BE2C (cell line): ENCODE measurements at regions not wholly inside any gene's neighbourhood (a gene's known extent, or its start where the extent isn't known, plus 50 kb on each side); places are given as distances from the start of the nearest gene placed in this dataset.

Experiments used
- DNase-seq: peaks from one replicate; pipeline ENCODE4 v3.0.0-alpha.2; 2020
- H3K27me3 ChIP-seq: fragments of 250-450 bp; sonication (Bioruptor Pico); 2 replicates; pipeline ENCODE4 v1.5.1; 2020; ENCODE audit warnings: mild to moderate bottlenecking
- H3K36me3 ChIP-seq: fragments of 250-450 bp; sonication (Bioruptor Pico); 2 replicates; pipeline ENCODE4 v1.5.1; 2020; ENCODE audit warnings: mild to moderate bottlenecking
- H3K4me1 ChIP-seq: fragments of 250-450 bp; sonication (Bioruptor Pico); 2 replicates; pipeline ENCODE4 v1.5.1; 2020
- H3K4me3 ChIP-seq: 2 replicates; pipeline ENCODE4 v1.5.1; 2011; ENCODE audit warnings: low read depth, low read length
- H3K9me3 ChIP-seq: fragments of 250-450 bp; sonication (Bioruptor Pico); 2 replicates; pipeline ENCODE4 v1.5.1; 2020
- TF ChIP-seq, protein P1 (sequence below): IDR thresholded peaks from 2 replicates; pipeline ENCODE4 v1.5.1; 2012; ENCODE audit warnings: mild to moderate bottlenecking, low read depth, low read length

DNA sequence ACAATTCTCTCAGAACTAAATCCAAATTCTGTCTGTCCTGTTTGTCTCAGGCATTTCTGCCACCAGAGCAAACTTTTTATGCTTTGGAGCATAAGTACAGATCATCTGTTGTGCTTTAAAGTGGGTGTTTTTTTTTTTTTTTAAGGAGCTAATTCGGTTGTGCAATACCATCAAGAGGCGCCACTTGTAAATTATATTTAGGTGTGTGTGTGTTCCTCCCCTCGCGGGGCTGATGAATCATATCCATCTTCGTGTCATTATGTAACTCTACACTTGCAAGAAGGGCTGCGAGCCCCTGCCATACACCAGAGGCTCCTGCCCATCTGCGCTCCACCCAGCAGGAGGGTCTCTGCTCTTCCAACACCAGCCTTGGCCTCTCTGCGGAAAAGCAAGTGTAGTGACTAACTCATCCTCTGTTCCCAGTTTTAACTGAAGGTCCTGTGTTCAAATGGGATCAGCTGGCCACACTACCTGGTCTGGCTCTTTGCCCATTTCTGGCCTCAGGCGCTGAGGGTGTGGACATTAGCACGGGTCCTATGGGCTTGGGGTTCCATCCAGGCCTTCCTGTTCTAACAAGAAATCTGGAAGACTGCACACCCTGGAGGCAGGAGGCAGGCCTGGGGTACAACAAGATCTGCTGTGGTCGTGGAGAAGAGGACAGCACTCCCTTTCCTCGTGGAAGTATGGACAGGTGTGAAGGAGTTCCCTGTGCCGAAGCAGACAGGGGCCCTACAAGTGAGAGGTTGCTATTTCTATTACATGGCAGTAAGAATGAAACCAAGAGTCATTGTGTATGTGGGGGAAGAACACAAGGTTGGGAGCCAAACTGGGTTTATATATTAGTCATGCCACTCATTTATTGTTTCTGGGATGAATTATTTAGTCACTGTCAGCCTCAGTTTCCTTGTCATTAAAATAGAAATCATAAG lies 96.1 kb upstream of the MBNL2 start:
- TF ChIP-seq, protein P1, sequence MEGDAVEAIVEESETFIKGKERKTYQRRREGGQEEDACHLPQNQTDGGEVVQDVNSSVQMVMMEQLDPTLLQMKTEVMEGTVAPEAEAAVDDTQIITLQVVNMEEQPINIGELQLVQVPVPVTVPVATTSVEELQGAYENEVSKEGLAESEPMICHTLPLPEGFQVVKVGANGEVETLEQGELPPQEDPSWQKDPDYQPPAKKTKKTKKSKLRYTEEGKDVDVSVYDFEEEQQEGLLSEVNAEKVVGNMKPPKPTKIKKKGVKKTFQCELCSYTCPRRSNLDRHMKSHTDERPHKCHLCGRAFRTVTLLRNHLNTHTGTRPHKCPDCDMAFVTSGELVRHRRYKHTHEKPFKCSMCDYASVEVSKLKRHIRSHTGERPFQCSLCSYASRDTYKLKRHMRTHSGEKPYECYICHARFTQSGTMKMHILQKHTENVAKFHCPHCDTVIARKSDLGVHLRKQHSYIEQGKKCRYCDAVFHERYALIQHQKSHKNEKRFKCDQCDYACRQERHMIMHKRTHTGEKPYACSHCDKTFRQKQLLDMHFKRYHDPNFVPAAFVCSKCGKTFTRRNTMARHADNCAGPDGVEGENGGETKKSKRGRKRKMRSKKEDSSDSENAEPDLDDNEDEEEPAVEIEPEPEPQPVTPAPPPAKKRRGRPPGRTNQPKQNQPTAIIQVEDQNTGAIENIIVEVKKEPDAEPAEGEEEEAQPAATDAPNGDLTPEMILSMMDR = no peak
- Histone ChIP-seq H3K9me3 (no peaks in the 10 kb centered on the region), H3K36me3 (no peaks in the 10 kb centered on the region), H3K4me3 (no peak overlapping the region; the same call in 1 of the 2 replicates), H3K4me1 (peaks cover 26% of the 10 kb centered on the region), H3K27me3 (no peaks in the 10 kb centered on the region)
- peak; percentile 31 for DNase-seq

DNA sequence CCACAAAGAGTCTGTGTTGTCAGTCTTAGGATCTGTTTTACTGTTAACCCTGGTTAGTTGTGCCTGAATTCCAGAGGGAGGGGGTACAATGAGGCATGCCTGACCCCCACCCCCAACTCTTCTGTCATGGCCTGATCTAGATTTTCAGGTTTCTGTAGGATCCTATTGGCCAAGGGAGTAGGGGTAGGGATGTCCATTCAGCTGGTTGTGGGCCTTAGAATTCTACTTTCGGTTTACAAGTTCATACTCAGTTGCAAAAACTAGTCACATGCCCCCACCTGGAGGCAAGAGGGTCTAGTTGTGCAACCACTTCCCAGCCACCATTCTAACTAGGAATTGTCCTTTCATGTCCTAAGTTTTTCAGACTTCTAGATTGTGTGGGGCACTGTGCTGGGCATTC lies 94.3 kb upstream of the MBNL2 start:
- no peak for DNase-seq

DNA sequence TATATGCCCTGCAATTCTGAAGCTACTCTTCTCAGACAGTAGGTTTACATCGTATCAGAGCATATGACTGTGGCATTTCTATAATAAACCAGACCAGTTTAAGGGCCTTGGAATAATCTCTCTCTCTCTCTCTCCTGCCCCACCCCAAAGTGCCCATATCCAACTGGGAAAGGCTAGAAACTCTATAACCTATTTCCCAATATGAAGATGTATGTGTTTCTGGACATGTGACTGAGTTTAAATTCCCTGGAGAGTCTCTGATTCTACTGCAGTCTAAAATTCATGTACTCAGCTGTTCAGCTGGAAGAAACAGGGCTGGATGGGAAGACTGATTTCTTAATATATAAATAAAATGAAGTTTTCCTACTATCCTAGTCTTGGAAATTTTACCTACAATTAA lies 91.9 kb upstream of the MBNL2 start:
- no peaks in the 10 kb centered on the region for H3K36me3 ChIP-seq
- no peak for DNase-seq
- H3K9me3 ChIP-seq = no peaks in the 10 kb centered on the region
- TF ChIP-seq, protein P1 = no peak
- no peak overlapping the region for H3K4me3 ChIP-seq
- peaks cover 10% of the 10 kb centered on the region for H3K4me1 ChIP-seq
- no peaks in the 10 kb centered on the region for H3K27me3 ChIP-seq

More for the DNA sequence above, 94.3 kb upstream of the MBNL2 start:
- peaks cover 17% of the 10 kb centered on the region for H3K4me1 ChIP-seq
- no peak overlapping the region for H3K4me3 ChIP-seq
- H3K9me3 ChIP-seq = no peaks in the 10 kb centered on the region
- TF ChIP-seq, protein P1 = no peak
- no peaks in the 10 kb centered on the region for H3K27me3 ChIP-seq
- H3K36me3 ChIP-seq = no peaks in the 10 kb centered on the region

DNA sequence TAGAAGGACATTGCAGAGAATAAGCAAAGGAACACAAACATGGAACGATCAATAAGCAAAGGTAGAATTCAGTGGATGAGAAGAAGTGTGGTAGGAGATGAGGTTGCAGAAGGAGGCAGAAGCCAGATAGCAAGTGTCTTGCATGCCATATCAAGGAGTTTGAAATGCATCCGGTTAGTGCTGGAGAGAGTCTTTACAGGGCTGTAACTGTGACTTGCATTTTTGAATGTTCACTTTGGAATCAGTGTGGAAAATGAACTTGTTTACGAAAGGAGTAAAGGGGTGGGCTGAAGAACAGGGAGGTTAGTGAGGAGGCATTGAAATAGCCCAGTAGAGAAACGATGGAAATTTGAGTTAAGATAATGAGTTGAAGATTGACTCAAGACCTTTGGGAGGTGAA lies 90.7 kb upstream of the MBNL2 start:
- TF ChIP-seq, protein P1 = no peak
- no peaks in the 10 kb centered on the region for H3K36me3 ChIP-seq
- no peak overlapping the region for H3K4me3 ChIP-seq
- H3K27me3 ChIP-seq = no peaks in the 10 kb centered on the region
- no peaks in the 10 kb centered on the region for H3K4me1 ChIP-seq
- no peak for DNase-seq
- H3K9me3 ChIP-seq = no peaks in the 10 kb centered on the region

DNA sequence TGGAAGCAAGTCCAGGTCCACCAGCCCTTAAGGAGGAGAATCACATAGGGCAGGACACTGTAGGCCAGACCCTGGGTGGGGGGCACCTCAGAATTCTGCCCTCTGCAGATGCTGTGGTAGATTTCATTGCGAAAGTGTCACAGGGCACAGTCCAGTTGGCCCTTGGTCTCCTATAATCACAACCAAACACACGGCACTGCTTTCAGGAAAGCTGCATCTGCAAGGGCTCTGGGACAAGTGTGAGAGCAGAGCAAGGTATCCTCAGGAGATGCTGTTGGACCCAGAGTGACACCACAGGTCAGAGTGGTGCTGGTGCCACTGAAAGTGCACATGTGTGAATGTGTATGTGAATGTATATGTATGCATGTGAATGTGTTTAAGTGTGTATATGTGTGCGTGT lies 88.6 kb upstream of the MBNL2 start:
- no peak for DNase-seq
- Histone ChIP-seq H3K36me3 (no peaks in the 10 kb centered on the region), H3K4me3 (no peak overlapping the region), H3K4me1 (no peaks in the 10 kb centered on the region), H3K9me3 (no peaks in the 10 kb centered on the region), H3K27me3 (no peaks in the 10 kb centered on the region)
- TF ChIP-seq, protein P1 = no peak

DNA sequence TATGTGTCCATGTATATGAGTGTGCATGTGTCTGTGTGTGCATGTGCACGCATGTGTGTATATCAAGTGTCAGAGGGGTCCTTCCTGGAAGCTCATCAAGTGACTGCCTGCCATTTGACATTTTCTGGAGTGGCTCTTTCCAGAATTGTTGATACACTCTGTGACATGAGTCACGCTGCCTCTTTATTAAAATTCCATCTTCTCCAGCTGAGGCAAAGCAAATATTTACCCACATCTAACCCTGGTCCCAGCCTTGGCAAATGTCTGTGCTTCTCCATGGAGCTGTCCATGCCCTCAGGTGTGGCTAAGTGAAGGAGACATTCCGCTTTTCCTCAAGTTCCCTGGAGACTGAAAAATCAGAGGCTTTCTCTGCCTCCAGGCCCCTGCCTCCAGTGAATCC lies 88.2 kb upstream of the MBNL2 start:
- Histone ChIP-seq H3K4me3 (no peak overlapping the region), H3K4me1 (no peaks in the 10 kb centered on the region), H3K27me3 (no peaks in the 10 kb centered on the region), H3K9me3 (no peaks in the 10 kb centered on the region), H3K36me3 (no peaks in the 10 kb centered on the region)
- TF ChIP-seq, protein P1 = no peak
- DNase-seq = no peak
